GM18951 (cell line): ENCODE measurements at regions not wholly inside any gene's neighbourhood (a gene's known extent, or its start where the extent isn't known, plus 50 kb on each side); places are given as distances from the start of the nearest gene placed in this dataset.
"Not testable (repeated sequence)": the region's sequence is repeated elsewhere in the genome, so short reads cannot be mapped to it uniquely, and the experiment has no call there.

Source experiments
- POLR2A ChIP-seq: IDR thresholded peaks from 4 replicates; pipeline ENCODE4 v1.6.1; 2011; ENCODE audit warnings: mild to moderate bottlenecking; ENCODE audit not compliant: insufficient read length, insufficient read depth; ENCODE audit errors: extremely low read depth
- in situ Hi-C: fragments of 300-500 bp; cut with MboI; formaldehyde crosslinking; loops from one replicate; pipeline ENCODE4 v1.12.0; 2022; ENCODE audit warnings: low sequenced_read_pairs, mixed read lengths, inconsistent platforms; ENCODE audit not compliant: unreplicated experiment

GRCh38 chr12:54734196-54734950 lies 86.2 kb upstream of the DCD start:
- no peak for TF ChIP-seq POLR2A

GRCh38 chr12:54725233-54725843 lies 77.2 kb upstream of the DCD start:
- no peak for TF ChIP-seq POLR2A
- in situ Hi-C loops: no loop called here

More at GRCh38 chr12:54734196-54734950, 86.2 kb upstream of the DCD start:
- in situ Hi-C loops: no loop called here

- in situ Hi-C loops: no loop called here
- TF ChIP-seq POLR2A: no peak
Measured at GRCh38 chr12:54723379-54724256, 75.5 kb upstream of the DCD start.

GRCh38 chr12:54721312-54721711 lies 73.1 kb upstream of the DCD start:
- in situ Hi-C loops: no loop called here

GRCh38 chr12:54719691-54720090 lies 71.5 kb upstream of the DCD start:
- in situ Hi-C loops: no loop called here
- TF ChIP-seq POLR2A: no peak

More at GRCh38 chr12:54721312-54721711, 73.1 kb upstream of the DCD start:
- no peak for TF ChIP-seq POLR2A

GRCh38 chr12:54716261-54716660 lies 68.1 kb upstream of the DCD start:
- no peak for TF ChIP-seq POLR2A
- in situ Hi-C loops: no loop called here

GRCh38 chr12:54713876-54714275 lies 65.7 kb upstream of the DCD start:
- in situ Hi-C loops: not testable (repeated sequence)

- no peak for TF ChIP-seq POLR2A
- in situ Hi-C loops: no loop called here
Measured at GRCh38 chr12:54711669-54712068, 63.5 kb upstream of the DCD start.

- in situ Hi-C loops: no loop called here
- TF ChIP-seq POLR2A: no peak
Measured at GRCh38 chr12:54708826-54709225, 60.7 kb upstream of the DCD start.

GRCh38 chr12:54704202-54704601 lies 56.0 kb upstream of the DCD start:
- TF ChIP-seq POLR2A: no peak
- in situ Hi-C loops: no loop called here

GRCh38 chr12:54701940-54702592 lies 53.9 kb upstream of the DCD start:
- TF ChIP-seq POLR2A: no peak
- in situ Hi-C loops: no loop called here

- TF ChIP-seq POLR2A: no peak
- in situ Hi-C loops: no loop called here
Measured at GRCh38 chr12:54700849-54701248, 52.7 kb upstream of the DCD start.

- in situ Hi-C loops: no loop called here
Measured at GRCh38 chr12:54700301-54700700, 52.1 kb upstream of the DCD start.

More at GRCh38 chr12:54700301-54700700, 52.1 kb upstream of the DCD start:
- TF ChIP-seq POLR2A: no peak
